ENCODE measurements at regions not wholly inside any gene's neighbourhood (a gene's known extent, or its start where the extent isn't known, plus 50 kb on each side); places are given as distances from the start of the nearest gene placed in this dataset.

DNA sequence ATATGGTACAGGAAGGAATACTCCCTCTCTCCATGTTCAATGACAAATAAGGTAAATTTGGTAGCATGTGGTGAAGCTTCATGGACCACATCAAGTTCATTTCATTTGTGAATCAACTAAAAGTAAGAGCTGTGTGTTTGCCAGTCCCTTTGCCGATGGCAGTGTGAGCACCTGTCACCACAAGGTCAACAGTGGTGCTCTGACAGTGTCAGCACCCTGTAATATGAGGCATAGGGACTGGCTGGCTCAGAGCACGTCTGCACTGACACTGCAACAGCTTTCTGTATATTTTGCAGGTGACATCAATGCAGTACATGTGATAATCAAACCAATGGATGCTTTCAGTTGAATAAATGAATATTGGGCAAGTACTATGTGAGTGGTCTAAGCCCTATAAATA is 852.4 kb downstream of the TUSC7 start:
- H3K36me3 ChIP-seq: no peaks in the 10 kb centered on the region
- TF ChIP-seq CTCF (IDR thresholded peaks at IDR 0.05; ENCODE audit: low read depth, low read length): no peak
- peaks cover 45% of the 10 kb centered on the region for H3K4me1 ChIP-seq (ENCODE audit: low read depth)
- H3K9me3 ChIP-seq (ENCODE audit: low read depth): no peaks in the 10 kb centered on the region
- H3K27ac ChIP-seq: peak overlapping the region; percentile 49
- H3K27me3 ChIP-seq: no peaks in the 10 kb centered on the region
- H3K4me3 ChIP-seq: no peak overlapping the region
- DNase-seq (ENCODE audit: low read depth in 1 of 2, low spot score in 1 of 2): peak in 1 of 2 donors; percentile 30

DNA sequence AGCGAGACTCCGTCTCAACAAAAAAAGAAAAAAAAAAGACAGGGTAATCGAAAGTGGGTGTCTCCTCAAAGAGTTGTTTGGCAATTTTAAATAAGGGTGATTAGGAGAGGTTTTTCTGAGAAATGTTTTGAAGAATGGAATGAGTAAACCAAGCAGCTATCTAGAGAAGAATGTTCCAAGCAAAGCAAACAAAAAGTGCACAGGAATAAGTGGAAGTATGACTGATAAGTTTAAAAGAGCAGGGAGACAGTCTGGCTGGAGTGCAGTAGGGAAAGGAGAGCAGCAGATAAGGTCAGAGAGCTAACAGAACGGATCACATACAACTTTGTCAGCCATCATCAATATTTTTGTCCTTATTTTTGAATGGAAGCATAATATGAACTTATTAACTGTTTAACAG is 853.5 kb downstream of the TUSC7 start:
- H3K36me3 ChIP-seq: no peaks in the 10 kb centered on the region
- peak in 1 of 2 donors; percentile 36 for DNase-seq (ENCODE audit: low read depth in 1 of 2, low spot score in 1 of 2)
- H3K9me3 ChIP-seq (ENCODE audit: low read depth): no peaks in the 10 kb centered on the region
- peak overlapping the region; percentile 49 for H3K27ac ChIP-seq
- H3K4me3 ChIP-seq: no peak overlapping the region
- no peaks in the 10 kb centered on the region for H3K27me3 ChIP-seq
- no peak for TF ChIP-seq CTCF (IDR thresholded peaks at IDR 0.05; ENCODE audit: low read depth, low read length)
- peaks cover 36% of the 10 kb centered on the region for H3K4me1 ChIP-seq (ENCODE audit: low read depth)

DNA sequence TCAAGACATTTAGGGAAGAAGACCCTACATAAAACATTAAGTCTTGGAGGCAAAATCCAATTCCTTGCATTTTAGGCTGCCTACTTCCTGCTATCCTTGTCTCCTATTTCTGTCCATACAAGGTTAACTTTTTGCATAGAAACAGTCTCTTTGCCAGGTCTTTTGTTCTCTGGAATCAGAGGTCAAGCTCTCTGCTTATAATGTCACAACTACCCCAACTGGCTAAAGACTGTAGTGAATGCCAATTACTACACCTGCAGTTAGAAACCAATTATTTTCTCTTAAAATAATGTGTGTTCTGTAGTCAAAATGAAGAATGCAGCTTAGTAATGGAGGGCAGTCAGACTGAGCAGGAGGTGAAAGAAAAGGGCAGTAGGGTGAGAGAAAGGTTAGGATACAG is 856.2 kb downstream of the TUSC7 start:
- H3K9me3 ChIP-seq (ENCODE audit: low read depth): no peaks in the 10 kb centered on the region
- no peaks in the 10 kb centered on the region for H3K27me3 ChIP-seq
- H3K4me3 ChIP-seq: no peak overlapping the region
- no peak for TF ChIP-seq CTCF (IDR thresholded peaks at IDR 0.05; ENCODE audit: low read depth, low read length)
- H3K4me1 ChIP-seq (ENCODE audit: low read depth): peaks cover 31% of the 10 kb centered on the region
- no peaks in the 10 kb centered on the region for H3K36me3 ChIP-seq
- H3K27ac ChIP-seq: no peak overlapping the region
- no peak for DNase-seq (ENCODE audit: low read depth in 1 of 2, low spot score in 1 of 2)

DNA sequence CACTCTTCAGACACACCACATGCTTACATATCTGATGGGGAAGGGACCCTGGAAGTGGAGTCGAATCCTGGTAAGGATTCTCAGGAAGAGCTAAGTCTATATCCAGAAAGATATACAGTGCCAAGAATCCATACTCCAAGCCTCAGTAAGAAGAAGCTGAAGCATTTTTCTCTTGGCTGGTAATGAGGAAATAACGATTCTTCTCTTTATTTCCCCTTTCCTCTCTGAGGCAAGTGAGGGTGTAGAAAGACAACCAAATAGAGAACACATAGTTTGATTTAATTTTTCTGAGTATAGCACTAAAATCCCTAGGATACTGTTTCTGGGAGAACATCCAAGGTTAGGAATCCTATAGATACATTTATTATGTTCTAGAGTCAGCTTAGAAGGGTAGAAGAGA is 857.3 kb downstream of the TUSC7 start:
- Histone ChIP-seq H3K27ac (no peak overlapping the region), H3K4me3 (no peak overlapping the region), H3K36me3 (no peaks in the 10 kb centered on the region), H3K4me1 (ENCODE audit: low read depth) (peaks cover 23% of the 10 kb centered on the region), H3K27me3 (no peaks in the 10 kb centered on the region), H3K9me3 (ENCODE audit: low read depth) (no peaks in the 10 kb centered on the region)
- DNase-seq (ENCODE audit: low read depth in 1 of 2, low spot score in 1 of 2): no peak
- no peak for TF ChIP-seq CTCF (IDR thresholded peaks at IDR 0.05; ENCODE audit: low read depth, low read length)

DNA sequence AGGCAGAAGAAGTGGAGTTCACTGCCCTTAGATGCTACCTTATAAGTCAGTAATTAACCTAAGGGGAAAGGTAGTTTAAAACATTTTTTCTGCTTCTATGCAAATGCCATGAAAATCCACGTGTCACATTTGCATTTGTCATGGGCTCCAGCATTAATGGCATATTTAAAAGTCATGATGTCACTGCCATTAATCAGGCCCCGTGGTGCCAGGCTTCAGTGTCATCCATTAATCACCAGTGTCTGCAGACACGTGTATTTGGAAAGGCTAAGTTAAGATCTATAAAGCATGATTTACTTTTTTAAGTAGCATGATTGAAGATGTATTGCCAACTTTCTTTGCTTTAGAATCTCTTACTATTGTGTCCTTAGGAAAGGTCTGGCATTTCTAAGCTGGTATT is 857.8 kb downstream of the TUSC7 start:
- no peak overlapping the region for H3K4me3 ChIP-seq
- no peak overlapping the region for H3K27ac ChIP-seq
- H3K9me3 ChIP-seq (ENCODE audit: low read depth): no peaks in the 10 kb centered on the region
- TF ChIP-seq CTCF (IDR thresholded peaks at IDR 0.05; ENCODE audit: low read depth, low read length): no peak
- DNase-seq (ENCODE audit: low read depth in 1 of 2, low spot score in 1 of 2): no peak
- H3K36me3 ChIP-seq: no peaks in the 10 kb centered on the region
- H3K4me1 ChIP-seq (ENCODE audit: low read depth): peaks cover 19% of the 10 kb centered on the region
- H3K27me3 ChIP-seq: no peaks in the 10 kb centered on the region

- peaks cover 14% of the 10 kb centered on the region for H3K4me1 ChIP-seq (ENCODE audit: low read depth)
- H3K27ac ChIP-seq: no peak overlapping the region
- no peak overlapping the region for H3K4me3 ChIP-seq
- H3K36me3 ChIP-seq: no peaks in the 10 kb centered on the region
- no peaks in the 10 kb centered on the region for H3K9me3 ChIP-seq (ENCODE audit: low read depth)
- no peaks in the 10 kb centered on the region for H3K27me3 ChIP-seq
- no peak for TF ChIP-seq CTCF (IDR thresholded peaks at IDR 0.05; ENCODE audit: low read depth, low read length)
- no peak for DNase-seq (ENCODE audit: low read depth in 1 of 2, low spot score in 1 of 2)
Observed at GRCh38 chr3:117567906-117568305, 858.3 kb downstream of the TUSC7 start.

Measured in cardiac muscle cell (in vitro differentiated cells and primary cell).